WI38 (cell line): ENCODE measurements at regions not wholly inside any gene's neighbourhood (a gene's known extent, or its start where the extent isn't known, plus 50 kb on each side); places are given as distances from the start of the nearest gene placed in this dataset.

ENCODE experiments used
- H3K4me3 ChIP-seq: 2 replicates; pipeline ENCODE4 v1.5.1; 2011; ENCODE audit warnings: low read depth, mild to moderate bottlenecking, control low read depth, low read length
- TF ChIP-seq, protein P1 (sequence below): IDR thresholded peaks from 2 replicates; pipeline ENCODE4 v1.5.1; 2012; ENCODE audit warnings: low read depth, mild to moderate bottlenecking, control low read depth, low read length

GRCh38 chr3:163671201-163671600, 1407.1 kb downstream of the SI start:
- TF ChIP-seq, protein P1, sequence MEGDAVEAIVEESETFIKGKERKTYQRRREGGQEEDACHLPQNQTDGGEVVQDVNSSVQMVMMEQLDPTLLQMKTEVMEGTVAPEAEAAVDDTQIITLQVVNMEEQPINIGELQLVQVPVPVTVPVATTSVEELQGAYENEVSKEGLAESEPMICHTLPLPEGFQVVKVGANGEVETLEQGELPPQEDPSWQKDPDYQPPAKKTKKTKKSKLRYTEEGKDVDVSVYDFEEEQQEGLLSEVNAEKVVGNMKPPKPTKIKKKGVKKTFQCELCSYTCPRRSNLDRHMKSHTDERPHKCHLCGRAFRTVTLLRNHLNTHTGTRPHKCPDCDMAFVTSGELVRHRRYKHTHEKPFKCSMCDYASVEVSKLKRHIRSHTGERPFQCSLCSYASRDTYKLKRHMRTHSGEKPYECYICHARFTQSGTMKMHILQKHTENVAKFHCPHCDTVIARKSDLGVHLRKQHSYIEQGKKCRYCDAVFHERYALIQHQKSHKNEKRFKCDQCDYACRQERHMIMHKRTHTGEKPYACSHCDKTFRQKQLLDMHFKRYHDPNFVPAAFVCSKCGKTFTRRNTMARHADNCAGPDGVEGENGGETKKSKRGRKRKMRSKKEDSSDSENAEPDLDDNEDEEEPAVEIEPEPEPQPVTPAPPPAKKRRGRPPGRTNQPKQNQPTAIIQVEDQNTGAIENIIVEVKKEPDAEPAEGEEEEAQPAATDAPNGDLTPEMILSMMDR, result no peak
- H3K4me3 ChIP-seq, result no peak overlapping the region

- H3K4me3 ChIP-seq, result no peak overlapping the region
- TF ChIP-seq, protein P1, result no peak
Observed at GRCh38 chr3:163664466-163664865, 1413.8 kb downstream of the SI start.

DNA sequence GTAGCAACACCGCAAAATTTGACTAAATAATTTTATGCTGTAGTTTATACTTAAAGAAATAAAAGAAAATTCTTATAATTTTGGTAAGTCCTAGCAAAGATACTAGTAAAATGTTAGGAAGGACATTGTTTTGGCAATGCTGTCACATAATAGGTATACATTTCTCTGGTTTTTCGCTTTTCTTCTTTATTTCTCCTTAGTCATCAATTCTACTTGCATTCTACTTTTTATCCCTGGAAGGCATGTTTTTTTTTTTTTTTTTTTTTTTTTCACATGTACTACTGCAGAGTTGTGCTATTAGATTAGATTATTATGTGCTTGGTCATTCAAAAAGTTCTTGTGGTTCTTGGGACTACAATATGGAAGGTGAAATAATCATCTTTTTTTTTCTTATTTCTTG, 1421.2 kb downstream of the SI start:
- H3K4me3 ChIP-seq, result no peak overlapping the region
- TF ChIP-seq, protein P1, result no peak

GRCh38 chr3:163655021-163655420, 1423.3 kb downstream of the SI start:
- H3K4me3 ChIP-seq, result no peak overlapping the region
- TF ChIP-seq, protein P1, result no peak

GRCh38 chr3:163644172-163644571, 1434.1 kb downstream of the SI start:
- TF ChIP-seq, protein P1, result no peak
- H3K4me3 ChIP-seq, result no peak overlapping the region

DNA sequence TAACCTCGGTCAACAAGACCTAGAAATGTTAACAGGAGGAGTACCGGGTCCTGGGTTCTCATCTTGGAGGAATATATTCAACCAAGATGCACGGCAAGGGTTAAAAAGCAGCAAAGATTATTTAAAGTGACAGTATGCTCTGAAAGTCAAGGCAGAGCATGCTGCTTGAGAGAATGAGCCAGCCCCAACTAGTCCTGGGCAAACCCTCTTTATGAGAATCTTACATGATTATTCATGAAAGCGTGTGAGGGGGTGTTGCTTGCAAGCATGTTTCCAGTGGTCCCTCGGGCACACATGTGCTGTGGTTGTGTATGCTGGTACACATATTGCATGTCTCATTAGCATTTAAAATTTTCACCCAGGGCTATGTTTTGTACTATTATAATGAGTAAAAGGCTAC, 1445.6 kb downstream of the SI start:
- TF ChIP-seq, protein P1, result no peak
- H3K4me3 ChIP-seq, result no peak overlapping the region

- H3K4me3 ChIP-seq, result no peak overlapping the region
- TF ChIP-seq, protein P1, result no peak
Observed at GRCh38 chr3:163626753-163627152, 1451.5 kb downstream of the SI start.
